H9 (cell line): ENCODE measurements at regions not wholly inside any gene's neighbourhood (a gene's known extent, or its start where the extent isn't known, plus 50 kb on each side); places are given as distances from the start of the nearest gene placed in this dataset.

Experiments used
- DNase-seq: peaks from one replicate; pipeline ENCODE4 v3.0.0-alpha.2; 2017
- H2AFZ ChIP-seq: one replicate; pipeline ENCODE4 v1.6.1; 2013; ENCODE audit warnings: mild to moderate bottlenecking, low read length, control low read depth, moderate library complexity
- H2AK5ac ChIP-seq: 2 replicates; pipeline ENCODE4 v1.6.1; 2013; ENCODE audit warnings: low read length, control low read depth, mixed read lengths; ENCODE audit not compliant: insufficient read length
- H2BK120ac ChIP-seq: one replicate; pipeline ENCODE4 v1.6.1; 2013; ENCODE audit warnings: low read depth, mild to moderate bottlenecking, low read length, control low read depth, inconsistent platforms; ENCODE audit not compliant: poor library complexity, severe bottlenecking
- H2BK12ac ChIP-seq: 2 replicates; pipeline ENCODE4 v1.6.1; 2013; ENCODE audit warnings: low read length, control low read depth, mixed read lengths, low read depth; ENCODE audit not compliant: insufficient read length
- H2BK15ac ChIP-seq: 2 replicates; pipeline ENCODE4 v1.6.1; 2013; ENCODE audit warnings: low read depth, low read length, control low read depth
- H2BK20ac ChIP-seq: one replicate; pipeline ENCODE4 v1.6.1; 2013; ENCODE audit warnings: low read depth, mild to moderate bottlenecking, low read length, control low read depth, inconsistent platforms; ENCODE audit not compliant: poor library complexity, severe bottlenecking
- H2BK5ac ChIP-seq: 2 replicates; pipeline ENCODE4 v1.6.1; 2013; ENCODE audit warnings: low read length, control low read depth, mixed read lengths; ENCODE audit not compliant: insufficient read length
- H3K14ac ChIP-seq: 2 replicates; pipeline ENCODE4 v1.6.1; 2013; ENCODE audit warnings: low read length, control low read depth; ENCODE audit not compliant: insufficient read depth
- H3K18ac ChIP-seq: 2 replicates; pipeline ENCODE4 v1.6.1; 2013; ENCODE audit warnings: low read depth, mild to moderate bottlenecking, mixed read lengths, low read length, control low read depth; ENCODE audit not compliant: insufficient read length
- H3K23ac ChIP-seq: 2 replicates; pipeline ENCODE4 v1.6.1; 2013; ENCODE audit warnings: low read length, control low read depth, mixed read lengths, low read depth; ENCODE audit not compliant: insufficient read length
- H3K23me2 ChIP-seq: 2 replicates; pipeline ENCODE4 v1.6.1; 2013; ENCODE audit warnings: low read depth, mild to moderate bottlenecking, mixed read lengths, low read length, control low read depth; ENCODE audit not compliant: insufficient read length, poor library complexity, severe bottlenecking
- H3K27ac ChIP-seq: 2 replicates; pipeline ENCODE4 v1.5.1; 2013; ENCODE audit warnings: low read length, control low read depth, mixed read lengths, low read depth; ENCODE audit not compliant: insufficient read length
- H3K27me3 ChIP-seq: 2 replicates; pipeline ENCODE4 v1.6.1; 2013; ENCODE audit warnings: low read length, control low read depth, inconsistent platforms; ENCODE audit not compliant: insufficient read depth
- H3K4ac ChIP-seq: 2 replicates; pipeline ENCODE4 v1.6.1; 2013; ENCODE audit warnings: low read depth, mild to moderate bottlenecking, control low read depth, inconsistent platforms, low read length, moderate library complexity
- H3K4me1 ChIP-seq: 2 replicates; pipeline ENCODE4 v1.6.1; 2013; ENCODE audit warnings: low read length, control low read depth, inconsistent platforms; ENCODE audit not compliant: insufficient read depth
- H3K4me2 ChIP-seq: 2 replicates; pipeline ENCODE4 v1.6.1; 2013; ENCODE audit warnings: low read length, control low read depth, mixed read lengths; ENCODE audit not compliant: insufficient read length, insufficient read depth
- H3K56ac ChIP-seq: 2 replicates; pipeline ENCODE4 v1.6.1; 2013; ENCODE audit warnings: low read depth, mild to moderate bottlenecking, mixed read lengths, low read length, control low read depth; ENCODE audit not compliant: insufficient read length
- H3K79me1 ChIP-seq: 2 replicates; pipeline ENCODE4 v1.6.1; 2013; ENCODE audit warnings: low read depth, mild to moderate bottlenecking, moderate library complexity, low read length, control low read depth, inconsistent platforms; ENCODE audit not compliant: insufficient read depth, poor library complexity, severe bottlenecking
- H3K79me2 ChIP-seq: 2 replicates; pipeline ENCODE4 v1.6.1; 2013; ENCODE audit warnings: low read length, control low read depth, inconsistent platforms; ENCODE audit not compliant: insufficient read depth
- H3K9ac ChIP-seq: 2 replicates; pipeline ENCODE4 v1.6.1; 2013; ENCODE audit warnings: low read length, control low read depth, mixed read lengths; ENCODE audit not compliant: insufficient read length; ENCODE audit errors: extremely low read depth
- H3K9me3 ChIP-seq: one replicate; pipeline ENCODE4 v1.6.1; 2013; ENCODE audit warnings: low read depth, low read length, inconsistent platforms; ENCODE audit not compliant: control insufficient read depth
- H3T11ph ChIP-seq: one replicate; pipeline ENCODE4 v1.6.1; 2013; ENCODE audit warnings: mild to moderate bottlenecking, low read length, control low read depth, inconsistent platforms
- H4K20me1 ChIP-seq: one replicate; pipeline ENCODE4 v1.6.1; 2013; ENCODE audit not compliant: control insufficient read depth, insufficient read length, insufficient read depth
- H4K5ac ChIP-seq: 2 replicates; pipeline ENCODE4 v1.6.1; 2013; ENCODE audit warnings: low read depth, mild to moderate bottlenecking, mixed read lengths, low read length, control low read depth; ENCODE audit not compliant: insufficient read length
- H4K8ac ChIP-seq: replicated peaks from 2 replicates; pipeline ENCODE4 v1.6.1; 2013; ENCODE audit warnings: low read length, control low read depth, mixed read lengths, low read depth; ENCODE audit not compliant: insufficient read length
- H4K91ac ChIP-seq: 2 replicates; pipeline ENCODE4 v1.6.1; 2013; ENCODE audit warnings: low read depth, mild to moderate bottlenecking, moderate library complexity, mixed read lengths, low read length, control low read depth; ENCODE audit not compliant: insufficient read length
- H3K27ac Mint-ChIP-seq, 3 experiments: 2 replicates in 2 of 3; 3 replicates in 1 of 3; pipeline ENCODE4 v1.8.0; 2020 to 2021; ENCODE audit warnings: mixed read lengths in 3 of 3, mild to moderate bottlenecking in 1 of 3, moderate library complexity in 1 of 3
- H3K27me3 Mint-ChIP-seq: 2 replicates; pipeline ENCODE4 v1.8.0; 2021; ENCODE audit warnings: low read depth, mild to moderate bottlenecking, moderate library complexity, mixed read lengths
- H3K36me3 Mint-ChIP-seq, 3 experiments: 2 replicates in 2 of 3; 3 replicates in 1 of 3; pipeline ENCODE4 v1.8.0; 2020 to 2021; ENCODE audit warnings: low read depth in 3 of 3, mixed read lengths in 3 of 3; ENCODE audit not compliant: insufficient read depth in 1 of 3
- H3K4me1 Mint-ChIP-seq, 2 experiments: 2 replicates each; pipeline ENCODE4 v1.8.0; 2020; ENCODE audit warnings: mixed read lengths in 2 of 2
- H3K4me3 Mint-ChIP-seq, 2 experiments: 2 replicates in 1 of 2; 3 replicates in 1 of 2; pipeline ENCODE4 v1.8.0; 2020 to 2021; ENCODE audit warnings: mild to moderate bottlenecking in 2 of 2, mixed read lengths in 2 of 2, moderate library complexity in 1 of 2
- H3K9me3 Mint-ChIP-seq, 2 experiments: 2 replicates in 1 of 2; 3 replicates in 1 of 2; pipeline ENCODE4 v1.8.0; 2020; ENCODE audit warnings: mild to moderate bottlenecking in 2 of 2, mixed read lengths in 2 of 2, moderate library complexity in 1 of 2
- WGBS: extraction: QIAGEN DNeasy Blood & Tissue Kit; methylation state at CpG from one replicate; pipeline ENCODE4 v1.1.7; 2013; ENCODE audit warnings: missing lambda C conversion rate, low lambda C conversion rate, mixed read lengths; ENCODE audit not compliant: insufficient read length; ENCODE audit errors: extremely low coverage; 5-methylcytosine and 5-hydroxymethylcytosine counted together
- TF ChIP-seq, protein P1 (sequence below): fragments of 200-600 bp; sonication (generic); conservative IDR thresholded peaks from 3 replicates; pipeline ENCODE4 v1.8.0; 2021; ENCODE audit warnings: antibody characterized with exemption, mild to moderate bottlenecking

DNA sequence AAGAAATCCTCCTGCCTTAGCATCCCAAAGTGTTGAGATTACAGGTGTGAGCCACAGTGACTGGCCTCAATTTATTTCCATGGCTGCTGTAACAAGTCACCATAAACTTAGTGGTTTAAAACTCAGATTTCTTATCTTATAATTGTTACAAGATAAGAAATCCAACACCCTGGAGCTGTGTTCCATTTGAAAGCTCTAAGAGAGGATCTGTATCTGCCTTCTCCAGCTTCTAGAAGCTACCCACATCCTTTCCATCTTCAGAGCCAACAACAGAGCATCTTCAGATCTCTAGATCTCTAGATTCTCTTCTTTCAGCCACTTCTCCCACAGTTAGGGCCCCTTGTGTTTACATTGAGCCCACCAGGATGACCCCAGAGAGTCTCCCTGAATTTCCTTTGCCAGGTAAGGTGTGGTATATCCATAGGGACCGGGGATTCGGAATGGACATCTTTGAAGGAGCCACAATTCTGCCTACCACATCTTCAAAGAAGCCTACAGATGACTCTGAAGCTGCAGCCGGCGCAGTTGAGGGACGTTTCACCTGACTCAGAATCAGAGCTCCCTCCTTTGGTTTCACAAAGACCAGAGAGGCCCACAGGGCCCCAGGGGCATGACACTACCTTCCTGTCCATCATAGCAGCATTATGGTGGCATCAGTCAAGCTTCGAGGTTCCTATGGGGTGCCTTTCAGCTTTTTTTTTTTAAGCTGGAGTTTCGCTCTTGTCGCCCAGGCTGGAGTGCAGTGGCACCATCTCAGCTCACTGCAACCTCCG, 87.0 kb upstream of the IGF1R start:
- peaks cover 18 to 22% of the 10 kb centered on the region in 2 experiments for H3K4me1 Mint-ChIP-seq
- TF ChIP-seq, protein P1, sequence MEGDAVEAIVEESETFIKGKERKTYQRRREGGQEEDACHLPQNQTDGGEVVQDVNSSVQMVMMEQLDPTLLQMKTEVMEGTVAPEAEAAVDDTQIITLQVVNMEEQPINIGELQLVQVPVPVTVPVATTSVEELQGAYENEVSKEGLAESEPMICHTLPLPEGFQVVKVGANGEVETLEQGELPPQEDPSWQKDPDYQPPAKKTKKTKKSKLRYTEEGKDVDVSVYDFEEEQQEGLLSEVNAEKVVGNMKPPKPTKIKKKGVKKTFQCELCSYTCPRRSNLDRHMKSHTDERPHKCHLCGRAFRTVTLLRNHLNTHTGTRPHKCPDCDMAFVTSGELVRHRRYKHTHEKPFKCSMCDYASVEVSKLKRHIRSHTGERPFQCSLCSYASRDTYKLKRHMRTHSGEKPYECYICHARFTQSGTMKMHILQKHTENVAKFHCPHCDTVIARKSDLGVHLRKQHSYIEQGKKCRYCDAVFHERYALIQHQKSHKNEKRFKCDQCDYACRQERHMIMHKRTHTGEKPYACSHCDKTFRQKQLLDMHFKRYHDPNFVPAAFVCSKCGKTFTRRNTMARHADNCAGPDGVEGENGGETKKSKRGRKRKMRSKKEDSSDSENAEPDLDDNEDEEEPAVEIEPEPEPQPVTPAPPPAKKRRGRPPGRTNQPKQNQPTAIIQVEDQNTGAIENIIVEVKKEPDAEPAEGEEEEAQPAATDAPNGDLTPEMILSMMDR = no peak
- Histone ChIP-seq H3K9ac (no peak overlapping the region), H3K79me1 (no peaks in the 10 kb centered on the region), H2AK5ac (no peak overlapping the region), H3K23me2 (no peaks in the 10 kb centered on the region), H3K4me1 (peaks cover 6% of the 10 kb centered on the region; the same call in 1 of the 2 replicates), H3K79me2 (no peaks in the 10 kb centered on the region), H3K23ac (no peak overlapping the region), H2BK12ac (no peak overlapping the region), H3K27me3 (no peaks in the 10 kb centered on the region), H2BK20ac (no peak overlapping the region), H3K56ac (no peak overlapping the region), H4K5ac (no peak overlapping the region), H3K18ac (no peak overlapping the region), H4K91ac (no peak overlapping the region), H2BK15ac (no peak overlapping the region), H2BK120ac (no peak overlapping the region), H4K20me1 (no peaks in the 10 kb centered on the region), H3T11ph (no peak overlapping the region), H3K4ac (no peak overlapping the region), H4K8ac (no peak overlapping the region), H3K14ac (no peak overlapping the region), H3K9me3 (no peaks in the 10 kb centered on the region), H3K4me2 (no peak overlapping the region), H3K27ac (no peak overlapping the region), H2BK5ac (no peak overlapping the region), H2AFZ (no peak overlapping the region)
- H3K27ac Mint-ChIP-seq = no peak overlapping the region
- no CpG with 5 or more reads among the region's 9 CpGs for WGBS
- DNase-seq = no peak
- no peaks in the 10 kb centered on the region; a peak in 1 of 5 replicates for H3K9me3 Mint-ChIP-seq
- no peak overlapping the region for H3K4me3 Mint-ChIP-seq
- H3K36me3 Mint-ChIP-seq = no peaks in the 10 kb centered on the region
- no peaks in the 10 kb centered on the region; the same call in 1 of the 2 replicates for H3K27me3 Mint-ChIP-seq
